T-helper 2 cell treated with Interferon-gamma antibody and Interleukin-4, amounts not matched to agents 100 ng/mL and 5 ng/mL, for 36 hours (primary cell): ENCODE measurements at regions not wholly inside any gene's neighbourhood (a gene's known extent, or its start where the extent isn't known, plus 50 kb on each side); places are given as distances from the start of the nearest gene placed in this dataset.
"Not testable (repeated sequence)": the region's sequence is repeated elsewhere in the genome, so short reads cannot be mapped to it uniquely, and the experiment has no call there.

ENCODE experiments used
- intact Hi-C: fragments of 100-400 bp; cut with micrococcal nuclease; formaldehyde crosslinking; loops from one replicate; pipeline ENCODE4 v1.15.1; 2023

GRCh38 chr17:33816842-33817617, 438.1 kb upstream of the CCL2 start:
- intact Hi-C loops = no loop called here

GRCh38 chr17:33819539-33819938, 435.5 kb upstream of the CCL2 start:
- intact Hi-C loops = no loop called here

- intact Hi-C loops = no loop called here
These were observed 422.8 kb upstream of the CCL2 start for GRCh38 chr17:33832262-33832661.

GRCh38 chr17:33837281-33837680, 417.8 kb upstream of the CCL2 start:
- intact Hi-C loops = no loop called here

- intact Hi-C loops = no loop called here
These were observed 416.8 kb upstream of the CCL2 start for GRCh38 chr17:33838281-33838680.

GRCh38 chr17:33847900-33848299, 407.2 kb upstream of the CCL2 start:
- intact Hi-C loops = no loop called here

GRCh38 chr17:33848433-33848832, 406.7 kb upstream of the CCL2 start:
- intact Hi-C loops = no loop called here

- intact Hi-C loops = no loop called here
These were observed 400.5 kb upstream of the CCL2 start for GRCh38 chr17:33854596-33854995.

GRCh38 chr17:33858121-33858520, 397.0 kb upstream of the CCL2 start:
- intact Hi-C loops = no loop called here

- intact Hi-C loops = no loop called here
These were observed 396.4 kb upstream of the CCL2 start for GRCh38 chr17:33858682-33859081.

GRCh38 chr17:33862772-33863602, 392.1 kb upstream of the CCL2 start:
- intact Hi-C loops = no loop called here

- intact Hi-C loops = no loop called here
These were observed 390.3 kb upstream of the CCL2 start for GRCh38 chr17:33864758-33865229.

- intact Hi-C loops = no loop called here
These were observed 386.2 kb upstream of the CCL2 start for GRCh38 chr17:33868899-33869298.

- intact Hi-C loops = no loop called here
These were observed 384.1 kb upstream of the CCL2 start for GRCh38 chr17:33870936-33871335.

GRCh38 chr17:33871720-33872540, 383.2 kb upstream of the CCL2 start:
- intact Hi-C loops = no loop called here

GRCh38 chr17:33873201-33873617, 381.9 kb upstream of the CCL2 start:
- intact Hi-C loops = no loop called here

GRCh38 chr17:33874617-33875060, 380.4 kb upstream of the CCL2 start:
- intact Hi-C loops = no loop called here

GRCh38 chr17:33875973-33876372, 379.1 kb upstream of the CCL2 start:
- intact Hi-C loops = no loop called here

GRCh38 chr17:33882273-33882672, 372.8 kb upstream of the CCL2 start:
- intact Hi-C loops = not testable (repeated sequence)

- intact Hi-C loops = not testable (repeated sequence)
These were observed 372.4 kb upstream of the CCL2 start for GRCh38 chr17:33882677-33883076.

- intact Hi-C loops = no loop called here
These were observed 366.6 kb upstream of the CCL2 start for GRCh38 chr17:33888455-33888854.

GRCh38 chr17:33889040-33889439, 366.0 kb upstream of the CCL2 start:
- intact Hi-C loops = no loop called here
